ENCODE measurements at regions not wholly inside any gene's neighbourhood (a gene's known extent, or its start where the extent isn't known, plus 50 kb on each side); places are given as distances from the start of the nearest gene placed in this dataset.

- peak; percentile 46 to 49 for DNase-seq (ENCODE audit: low read depth in 2 of 2)
Observed at GRCh38 chr9:109880276-109881169, 100.5 kb downstream of the PALM2AKAP2 start.

- DNase-seq (ENCODE audit: low read depth in 2 of 2), result no peak
Observed at GRCh38 chr9:109883623-109884022, 103.6 kb downstream of the PALM2AKAP2 start.

GRCh38 chr9:109886041-109886440, 106.0 kb downstream of the PALM2AKAP2 start:
- DNase-seq (ENCODE audit: low read depth in 2 of 2), result peak; percentile 16 to 36

- DNase-seq (ENCODE audit: low read depth in 2 of 2), result no peak
Observed at GRCh38 chr9:109886617-109887016, 106.6 kb downstream of the PALM2AKAP2 start.

- DNase-seq (ENCODE audit: low read depth in 2 of 2), result peak in 1 of 2 donors; percentile 48
Observed at GRCh38 chr9:109887079-109887478, 107.1 kb downstream of the PALM2AKAP2 start.

- DNase-seq (ENCODE audit: low read depth in 2 of 2), result no peak
Observed at GRCh38 chr9:109888695-109889094, 108.7 kb downstream of the PALM2AKAP2 start.

GRCh38 chr9:109889456-109889855, 109.5 kb downstream of the PALM2AKAP2 start:
- DNase-seq (ENCODE audit: low read depth in 2 of 2), result peak in 1 of 2 donors; percentile 58

- DNase-seq (ENCODE audit: low read depth in 2 of 2), result no peak
Observed at GRCh38 chr9:109893241-109893640, 113.2 kb downstream of the PALM2AKAP2 start.

GRCh38 chr9:109894473-109894872, 114.5 kb downstream of the PALM2AKAP2 start:
- DNase-seq (ENCODE audit: low read depth in 2 of 2), result no peak

- DNase-seq (ENCODE audit: low read depth in 2 of 2), result peak; percentile 37 to 84
Observed at GRCh38 chr9:109894921-109895758, 115.1 kb downstream of the PALM2AKAP2 start.

GRCh38 chr9:109901201-109901600, 121.2 kb downstream of the PALM2AKAP2 start:
- peak; percentile 56 to 88 for DNase-seq (ENCODE audit: low read depth in 2 of 2)

- DNase-seq (ENCODE audit: low read depth in 2 of 2), result peak; percentile 86 to 91
Observed at GRCh38 chr9:109903515-109904138, 123.6 kb downstream of the PALM2AKAP2 start.

- DNase-seq (ENCODE audit: low read depth in 2 of 2), result no peak
Observed at GRCh38 chr9:109904666-109905065, 124.7 kb downstream of the PALM2AKAP2 start.

GRCh38 chr9:109905472-109905871, 125.5 kb downstream of the PALM2AKAP2 start:
- no peak for DNase-seq (ENCODE audit: low read depth in 2 of 2)

- peak; percentile 69 to 73 for DNase-seq (ENCODE audit: low read depth in 2 of 2)
Observed at GRCh38 chr9:109906766-109907382, 126.9 kb downstream of the PALM2AKAP2 start.

GRCh38 chr9:109907400-109907799, 127.4 kb downstream of the PALM2AKAP2 start:
- peak; percentile 97 to 99 for DNase-seq (ENCODE audit: low read depth in 2 of 2)

- DNase-seq (ENCODE audit: low read depth in 2 of 2), result no peak
Observed at GRCh38 chr9:109907810-109908458, 127.9 kb downstream of the PALM2AKAP2 start.

- peak; percentile 87 to 92 for DNase-seq (ENCODE audit: low read depth in 2 of 2)
Observed at GRCh38 chr9:109908459-109909390, 128.7 kb downstream of the PALM2AKAP2 start.

- peak; percentile 77 to 90 for DNase-seq (ENCODE audit: low read depth in 2 of 2)
Observed at GRCh38 chr9:109910671-109911518, 130.9 kb downstream of the PALM2AKAP2 start.

Data from lung microvascular endothelial cell (primary cell).